CD4-positive, alpha-beta T cell treated with Interleukin-4 for 4 hours (primary cell): ENCODE measurements at regions not wholly inside any gene's neighbourhood (a gene's known extent, or its start where the extent isn't known, plus 50 kb on each side); places are given as distances from the start of the nearest gene placed in this dataset.

Experiments
- DNase-seq: peaks from one replicate; pipeline ENCODE4 v3.0.0-alpha.2; 2020

- no peak for DNase-seq
Measured at GRCh38 chr4:147370473-147370872, 110.4 kb upstream of the EDNRA start.

DNA sequence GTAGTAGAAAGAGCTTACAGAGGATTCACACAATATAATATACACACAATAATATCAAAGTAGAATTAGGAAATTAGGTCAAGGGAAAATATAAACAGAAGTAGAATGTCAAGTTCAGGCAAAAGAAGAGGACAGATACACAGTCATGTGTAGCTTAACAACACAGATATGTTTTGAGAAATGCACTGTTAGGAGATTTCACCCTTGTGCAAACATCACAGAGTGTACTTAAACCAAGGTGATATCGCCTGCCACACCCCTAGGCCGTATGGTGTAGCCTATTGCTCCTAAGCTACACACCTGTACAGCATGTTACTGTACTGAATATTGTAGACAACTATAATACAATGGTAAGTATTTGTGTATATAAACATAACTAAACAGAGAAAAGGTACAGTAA lies 110.0 kb upstream of the EDNRA start:
- no peak for DNase-seq

- no peak for DNase-seq
Measured at GRCh38 chr4:147371661-147372060, 109.2 kb upstream of the EDNRA start.

- DNase-seq: no peak
Measured at GRCh38 chr4:147378780-147379179, 102.1 kb upstream of the EDNRA start.

GRCh38 chr4:147381749-147382148 lies 99.1 kb upstream of the EDNRA start:
- DNase-seq: no peak

GRCh38 chr4:147388018-147388417 lies 92.9 kb upstream of the EDNRA start:
- DNase-seq: no peak

DNA sequence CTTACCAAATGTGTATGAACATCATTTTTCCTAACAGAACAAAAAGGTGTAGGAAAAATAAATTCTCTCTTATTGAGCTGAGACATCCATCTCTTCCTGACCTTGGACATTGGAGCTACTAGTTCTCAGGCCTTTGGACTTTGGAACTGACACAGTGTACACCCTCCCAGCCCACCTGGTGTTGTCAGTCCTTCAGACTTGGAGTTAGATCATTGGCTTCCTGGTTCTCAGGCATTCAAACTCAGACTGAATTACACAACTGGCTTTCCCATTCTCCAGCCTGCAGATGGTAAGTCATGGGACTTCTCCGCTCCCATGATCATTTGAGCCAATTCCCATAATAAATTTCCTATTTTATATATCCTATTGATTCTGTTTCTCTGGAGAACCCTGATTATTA lies 84.8 kb upstream of the EDNRA start:
- DNase-seq: no peak

GRCh38 chr4:147398556-147398955 lies 82.3 kb upstream of the EDNRA start:
- DNase-seq: no peak

DNA sequence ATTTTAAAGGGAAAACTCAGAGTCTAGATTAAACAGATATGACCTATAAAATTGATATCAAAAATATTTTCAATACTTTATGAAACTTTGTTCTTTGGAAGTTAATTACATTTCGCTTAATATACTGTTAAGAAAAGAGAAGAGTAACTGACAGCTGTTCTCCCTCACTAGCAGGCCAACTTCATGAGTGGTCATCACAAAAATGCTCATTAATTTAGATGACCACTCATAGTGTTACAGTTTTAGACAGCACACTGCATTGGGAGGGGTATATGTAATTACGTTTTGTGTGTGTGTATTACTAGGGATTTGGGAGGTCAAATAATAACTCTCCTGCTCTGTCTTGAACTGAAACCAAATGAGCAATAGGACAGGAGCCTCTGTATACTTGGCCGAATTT lies 80.2 kb upstream of the EDNRA start:
- no peak for DNase-seq

- no peak for DNase-seq
Measured at GRCh38 chr4:147401221-147401620, 79.7 kb upstream of the EDNRA start.

DNA sequence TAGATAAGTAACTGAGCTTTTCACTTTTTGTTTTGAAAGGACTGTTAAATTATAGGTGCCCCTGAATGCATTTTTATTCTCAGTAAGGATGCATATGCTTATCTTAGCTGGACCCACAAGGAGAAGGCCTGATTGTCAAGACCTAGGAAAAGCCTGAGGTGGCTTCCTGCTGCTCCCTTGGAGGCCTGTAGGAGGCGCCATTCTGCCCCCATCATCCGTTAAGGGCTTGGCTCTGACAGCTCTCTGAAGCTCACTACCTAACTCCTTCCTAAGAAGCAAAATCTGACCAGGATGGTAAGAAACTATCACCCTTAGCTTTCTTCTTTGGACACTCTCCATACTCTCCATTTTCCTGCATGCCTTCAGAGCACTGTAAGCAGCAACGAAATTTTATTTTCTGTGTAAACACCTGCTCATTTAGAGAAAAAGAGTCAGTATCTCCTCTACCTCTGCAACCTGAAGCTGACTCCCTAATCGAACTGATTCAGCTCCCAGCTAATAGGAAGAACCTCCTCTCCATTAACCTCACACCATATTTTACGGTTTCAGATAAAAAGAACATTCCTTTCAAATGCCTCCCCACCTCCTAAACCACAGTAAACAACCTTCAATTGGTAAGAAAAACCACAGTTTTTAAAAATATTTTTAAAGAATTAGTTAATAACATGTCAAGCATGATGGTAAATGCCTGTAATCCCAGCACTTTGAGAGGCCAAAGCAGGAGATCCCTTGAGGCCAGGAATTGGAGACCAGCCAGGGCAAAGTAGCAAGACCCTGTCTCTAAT lies 73.4 kb upstream of the EDNRA start:
- no peak for DNase-seq

GRCh38 chr4:147408189-147408588 lies 72.7 kb upstream of the EDNRA start:
- DNase-seq: no peak

DNA sequence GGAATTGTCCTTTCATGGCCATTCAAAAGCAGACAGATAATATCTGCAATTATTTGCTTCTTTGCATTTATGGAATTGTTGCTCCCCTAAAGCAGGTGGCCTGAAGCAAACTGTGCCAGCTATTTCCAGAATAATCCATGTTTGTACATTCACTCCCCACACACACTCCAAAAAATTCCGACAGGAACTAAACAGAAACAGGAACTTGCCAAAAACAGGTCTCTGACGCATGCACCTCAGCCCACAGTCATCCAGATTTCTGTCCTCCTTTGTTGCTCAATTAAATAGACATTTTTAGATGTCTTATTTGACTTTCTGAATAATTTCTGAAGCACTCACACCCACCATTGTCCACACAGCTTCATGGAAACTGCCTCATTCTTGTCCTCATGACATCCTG lies 71.5 kb upstream of the EDNRA start:
- no peak for DNase-seq

DNA sequence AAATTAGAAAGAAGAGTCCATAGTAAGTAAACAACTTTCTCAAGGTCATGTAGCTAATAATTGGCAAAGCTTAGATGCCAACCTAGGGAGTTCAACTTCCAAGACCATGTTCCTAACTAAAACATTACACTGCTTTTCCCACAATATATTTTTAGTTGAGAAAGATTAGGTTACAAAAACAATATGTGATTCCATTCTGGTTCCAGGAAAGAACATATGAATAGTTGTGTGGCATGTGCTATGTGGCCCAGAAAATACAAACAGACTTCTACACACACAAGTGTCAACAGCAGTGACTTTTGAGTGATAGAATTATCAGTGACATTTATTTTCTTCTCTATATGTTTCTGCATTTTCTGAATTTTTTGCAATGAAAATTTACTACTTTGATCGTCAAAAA lies 62.7 kb upstream of the EDNRA start:
- DNase-seq: no peak

DNA sequence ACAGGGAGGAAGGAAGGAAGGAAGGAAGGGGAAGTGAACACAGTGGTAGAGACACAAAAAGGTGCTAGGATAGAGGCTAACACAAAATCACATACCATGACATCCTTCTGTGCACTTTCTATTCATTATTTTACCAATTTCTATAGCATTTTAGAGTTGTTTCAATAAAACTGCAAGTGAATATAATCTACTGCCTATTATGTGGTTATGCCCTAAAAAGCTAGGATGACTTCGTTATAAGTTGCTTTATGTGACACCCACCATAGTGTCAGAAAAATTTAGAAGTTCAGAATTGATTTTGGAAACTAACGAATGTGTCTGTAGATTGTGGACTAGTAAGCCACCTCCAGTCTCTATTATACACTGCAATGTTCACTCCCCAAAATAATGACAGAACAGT lies 59.4 kb upstream of the EDNRA start:
- DNase-seq: no peak

DNA sequence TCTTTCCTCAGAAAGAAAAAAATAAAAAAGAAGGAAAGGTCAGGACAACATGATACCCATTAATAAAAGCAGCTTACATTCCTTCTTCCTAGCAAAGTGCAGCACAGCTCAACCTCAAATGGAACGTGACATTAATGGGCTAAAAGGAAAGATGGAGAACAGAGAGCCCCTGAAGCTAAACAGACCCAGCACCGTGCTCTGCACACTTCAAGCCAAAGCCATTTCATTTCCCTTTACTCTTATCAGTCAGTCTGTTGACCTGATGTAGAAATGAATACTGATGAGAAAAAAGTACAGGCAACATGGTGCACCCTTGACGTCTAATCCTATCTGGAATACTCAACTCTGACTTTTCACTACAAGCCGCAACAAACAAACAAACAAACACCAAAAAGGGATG lies 57.7 kb upstream of the EDNRA start:
- no peak for DNase-seq

DNA sequence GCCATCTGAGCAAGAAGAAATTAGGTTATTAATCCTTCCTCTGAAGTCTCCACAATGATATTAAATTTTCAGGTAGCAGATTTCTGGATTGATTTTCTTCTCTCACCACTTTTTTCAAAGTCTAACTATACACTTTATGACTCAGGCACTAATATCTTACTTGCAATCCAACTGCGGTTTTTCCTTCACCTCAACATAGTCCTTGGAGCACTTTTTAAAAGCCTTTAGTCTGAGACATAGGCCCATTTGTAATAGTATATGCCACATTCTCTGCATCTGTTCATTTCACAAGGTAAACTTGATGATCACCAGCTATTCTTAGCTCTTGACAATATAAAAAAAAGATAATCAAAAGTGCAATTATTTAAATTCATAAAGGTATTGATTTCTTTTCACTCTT lies 55.9 kb upstream of the EDNRA start:
- no peak for DNase-seq

DNA sequence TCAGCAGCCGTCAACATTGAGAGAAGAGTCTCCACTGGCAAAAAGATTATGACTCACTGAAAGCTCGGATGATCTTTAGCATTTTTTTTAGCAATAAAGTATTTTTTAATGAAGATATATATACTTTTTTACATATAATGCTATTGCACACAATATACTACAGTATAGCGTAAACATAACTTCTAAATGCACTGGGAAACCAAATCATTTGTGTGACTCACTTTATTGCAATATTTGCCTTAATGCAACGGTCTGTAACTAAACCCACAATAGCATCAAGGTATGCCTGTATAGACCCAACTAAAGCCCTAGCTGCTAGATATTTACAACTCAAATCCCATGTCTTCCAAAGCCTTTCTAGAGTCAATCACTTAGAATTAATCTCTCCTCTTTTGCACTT lies 52.3 kb upstream of the EDNRA start:
- no peak for DNase-seq

GRCh38 chr4:147430111-147430510 lies 50.8 kb upstream of the EDNRA start:
- DNase-seq: no peak
